Neuronal stem cell (in vitro differentiated cells): ENCODE measurements at regions not wholly inside any gene's neighbourhood (a gene's known extent, or its start where the extent isn't known, plus 50 kb on each side); places are given as distances from the start of the nearest gene placed in this dataset.

ENCODE experiments used
- DNase-seq: peaks from one replicate; pipeline ENCODE4 v3.0.0-alpha.2; 2013; ENCODE audit warnings: low spot score
- H2AFZ ChIP-seq: one replicate; pipeline ENCODE4 v1.6.1; 2013; ENCODE audit warnings: mild to moderate bottlenecking, low read length, inconsistent platforms
- H2AK5ac ChIP-seq: 2 replicates; pipeline ENCODE4 v1.6.1; 2013; ENCODE audit warnings: low read depth, mild to moderate bottlenecking, inconsistent platforms, low read length, moderate library complexity, mixed read lengths
- H2BK120ac ChIP-seq: 2 replicates; pipeline ENCODE4 v1.6.1; 2013; ENCODE audit warnings: low read depth, mild to moderate bottlenecking, inconsistent platforms, low read length, moderate library complexity, mixed read lengths
- H2BK12ac ChIP-seq: one replicate; pipeline ENCODE4 v1.6.1; 2013; ENCODE audit warnings: low read length, inconsistent platforms
- H2BK15ac ChIP-seq: 2 replicates; pipeline ENCODE4 v1.6.1; 2013; ENCODE audit warnings: mild to moderate bottlenecking, low read length, inconsistent platforms, mixed read lengths
- H2BK5ac ChIP-seq: one replicate; pipeline ENCODE4 v1.6.1; 2013; ENCODE audit warnings: inconsistent platforms, mild to moderate bottlenecking, low read length, moderate library complexity
- H3K14ac ChIP-seq: one replicate; pipeline ENCODE4 v1.6.1; 2013; ENCODE audit warnings: low read length, inconsistent platforms
- H3K18ac ChIP-seq: 2 replicates; pipeline ENCODE4 v1.6.1; 2013; ENCODE audit warnings: low read length, inconsistent platforms
- H3K23ac ChIP-seq: 2 replicates; pipeline ENCODE4 v1.6.1; 2013; ENCODE audit warnings: low read depth, mild to moderate bottlenecking, mixed read lengths, low read length, inconsistent platforms; ENCODE audit not compliant: poor library complexity
- H3K27ac ChIP-seq: replicated peaks from 3 replicates; pipeline ENCODE4 v1.5.1; 2013; ENCODE audit warnings: low read length, inconsistent platforms
- H3K27me3 ChIP-seq, 3 experiments: 2 replicates each; pipeline ENCODE4 v1.6.1; 2013; ENCODE audit warnings: low read length in 3 of 3, mild to moderate bottlenecking in 2 of 3, inconsistent platforms in 1 of 3, low read depth in 1 of 3, mixed read lengths in 1 of 3, moderate library complexity in 1 of 3; ENCODE audit not compliant: control insufficient read depth in 3 of 3, insufficient read depth in 3 of 3
- H3K36me3 ChIP-seq, 2 donors: replicated peaks in 1 of 2; 2 replicates each; pipeline ENCODE4 v1.6.1; 2013; ENCODE audit warnings: low read length in 2 of 2; ENCODE audit not compliant: control insufficient read depth in 2 of 2, insufficient read depth in 2 of 2
- H3K4ac ChIP-seq: 2 replicates; pipeline ENCODE4 v1.6.1; 2013; ENCODE audit warnings: inconsistent platforms, mild to moderate bottlenecking, low read length, moderate library complexity
- H3K4me1 ChIP-seq, 2 donors: 1 replicate in 1 of 2; 2 replicates in 1 of 2; pipeline ENCODE4 v1.6.1; 2013; ENCODE audit warnings: low read length in 2 of 2, low read depth in 1 of 2; ENCODE audit not compliant: control insufficient read depth in 2 of 2, insufficient read depth in 1 of 2
- H3K4me2 ChIP-seq: one replicate; pipeline ENCODE4 v1.6.1; 2013; ENCODE audit warnings: mild to moderate bottlenecking, low read length, inconsistent platforms; ENCODE audit not compliant: insufficient read depth, poor library complexity, severe bottlenecking
- H3K4me3 ChIP-seq, 2 donors: 2 replicates each; pipeline ENCODE4 v1.5.1; 2013; ENCODE audit warnings: low read length in 2 of 2, mild to moderate bottlenecking in 2 of 2, inconsistent platforms in 1 of 2, moderate library complexity in 1 of 2
- H3K79me1 ChIP-seq: one replicate; pipeline ENCODE4 v1.6.1; 2013; ENCODE audit warnings: low read depth, mild to moderate bottlenecking, inconsistent platforms, low read length, moderate library complexity
- H3K9ac ChIP-seq: one replicate; pipeline ENCODE4 v1.6.1; 2013; ENCODE audit warnings: mild to moderate bottlenecking, low read depth, low read length, inconsistent platforms; ENCODE audit not compliant: poor library complexity
- H3K9me3 ChIP-seq, 2 donors: replicated peaks in 1 of 2; 2 replicates each; pipeline versions ENCODE3 to v1.6.1; 2013; ENCODE audit warnings: low read length in 2 of 2, mild to moderate bottlenecking in 2 of 2, inconsistent platforms in 1 of 2, low read depth in 1 of 2, mixed read lengths in 1 of 2, moderate library complexity in 1 of 2; ENCODE audit not compliant: control insufficient read depth in 2 of 2, insufficient read depth in 1 of 2
- H4K8ac ChIP-seq: one replicate; pipeline ENCODE4 v1.6.1; 2013; ENCODE audit warnings: low read depth, mild to moderate bottlenecking, inconsistent platforms, low read length, moderate library complexity
- H4K91ac ChIP-seq: one replicate; pipeline ENCODE4 v1.6.1; 2013; ENCODE audit warnings: low read length, low read depth, mild to moderate bottlenecking, inconsistent platforms; ENCODE audit not compliant: poor library complexity
- WGBS, 2 donors: extraction: QIAGEN DNeasy Blood & Tissue Kit; methylation state at CpG; one replicate each; pipeline ENCODE4 v1.1.7; 2013; ENCODE audit warnings: missing lambda C conversion rate in 2 of 2, mixed read lengths in 1 of 2; ENCODE audit not compliant: insufficient read length in 2 of 2, insufficient replicate concordance in 1 of 2; ENCODE audit errors: extremely low coverage in 2 of 2; 5-methylcytosine and 5-hydroxymethylcytosine counted together

- H3K4me3 ChIP-seq: no peak overlapping the region
- no peak overlapping the region for H2AK5ac ChIP-seq
- no peak overlapping the region for H3K14ac ChIP-seq
- WGBS, 2 donors: no CpG with 5 or more reads among the region's 1 CpG
- no peak overlapping the region for H2AFZ ChIP-seq
- H2BK5ac ChIP-seq: no peak overlapping the region
- no peaks in the 10 kb centered on the region for H3K36me3 ChIP-seq
- H2BK15ac ChIP-seq: no peak overlapping the region
- H3K4me1 ChIP-seq: peaks cover 0 to 6% of the 10 kb centered on the region in 2 donors
- no peak overlapping the region for H3K27ac ChIP-seq
- H3K4me2 ChIP-seq: no peak overlapping the region
- no peak overlapping the region for H2BK12ac ChIP-seq
- H3K4ac ChIP-seq: no peak overlapping the region
- peaks cover 3% of the 10 kb centered on the region for H3K79me1 ChIP-seq
- no peaks in the 10 kb centered on the region for H3K27me3 ChIP-seq
- H3K9me3 ChIP-seq: no peaks in the 10 kb centered on the region
- no peak overlapping the region for H3K9ac ChIP-seq
- no peak overlapping the region for H3K23ac ChIP-seq
- H4K8ac ChIP-seq: no peak overlapping the region
- no peak overlapping the region for H3K18ac ChIP-seq
- no peak for DNase-seq
- no peak overlapping the region for H4K91ac ChIP-seq
- no peak overlapping the region for H2BK120ac ChIP-seq
Observed at GRCh38 chr1:223466151-223466550, 72.9 kb downstream of the CCDC185 start.

GRCh38 chr1:223471566-223471965 lies 78.4 kb downstream of the CCDC185 start:
- Histone ChIP-seq H3K9me3 (no peaks in the 10 kb centered on the region), H2BK12ac (no peak overlapping the region), H2BK15ac (no peak overlapping the region), H2AK5ac (no peak overlapping the region), H3K27me3 (peaks cover 0 to 3% (median 0%) of the 10 kb centered on the region in 3 experiments), H3K4me2 (no peak overlapping the region), H3K18ac (no peak overlapping the region), H3K4ac (no peak overlapping the region), H4K91ac (no peak overlapping the region), H3K27ac (no peak overlapping the region), H3K23ac (no peak overlapping the region), H2BK120ac (no peak overlapping the region), H3K4me1 (no peaks in the 10 kb centered on the region), H3K14ac (no peak overlapping the region), H4K8ac (no peak overlapping the region), H3K36me3 (no peaks in the 10 kb centered on the region), H2AFZ (no peak overlapping the region), H3K9ac (no peak overlapping the region), H2BK5ac (no peak overlapping the region), H3K4me3 (no peak overlapping the region), H3K79me1 (peaks cover 3% of the 10 kb centered on the region)
- WGBS, 2 donors: no CpG with 5 or more reads among the region's 1 CpG
- DNase-seq: no peak

DNA sequence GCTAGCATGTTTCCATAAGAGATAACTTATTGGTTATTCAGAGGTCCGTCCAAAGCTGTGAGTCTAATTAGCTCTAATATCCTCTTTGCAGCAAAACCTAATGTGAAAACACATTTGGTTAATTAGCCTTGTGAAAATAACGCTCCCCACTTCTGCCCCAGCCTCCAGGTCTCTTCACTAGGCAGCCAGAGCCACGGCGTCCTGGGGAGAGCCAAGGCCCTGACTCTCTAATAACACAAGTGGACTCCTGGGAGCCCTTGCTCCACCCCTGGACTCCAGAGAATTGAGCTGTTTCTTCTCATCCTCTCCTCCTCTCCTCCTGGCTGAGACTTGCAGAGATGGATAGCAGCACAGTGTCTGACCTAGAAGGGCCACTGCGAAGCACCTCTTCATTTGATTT lies 78.8 kb downstream of the CCDC185 start:
- Histone ChIP-seq H2BK5ac (no peak overlapping the region), H2BK120ac (no peak overlapping the region), H3K27ac (no peak overlapping the region), H4K91ac (no peak overlapping the region), H3K9me3 (no peaks in the 10 kb centered on the region), H3K4ac (no peak overlapping the region), H2BK15ac (no peak overlapping the region), H3K18ac (no peak overlapping the region), H2BK12ac (no peak overlapping the region), H3K79me1 (peaks cover 1% of the 10 kb centered on the region), H3K9ac (no peak overlapping the region), H3K23ac (no peak overlapping the region), H2AK5ac (no peak overlapping the region), H3K36me3 (no peaks in the 10 kb centered on the region), H3K4me3 (no peak overlapping the region), H4K8ac (no peak overlapping the region), H2AFZ (no peak overlapping the region), H3K4me2 (no peak overlapping the region), H3K27me3 (peaks cover 0 to 3% (median 0%) of the 10 kb centered on the region in 3 experiments), H3K4me1 (no peaks in the 10 kb centered on the region), H3K14ac (no peak overlapping the region)
- no peak for DNase-seq
- no CpG with 5 or more reads among the region's 5 CpGs for WGBS, 2 donors

DNA sequence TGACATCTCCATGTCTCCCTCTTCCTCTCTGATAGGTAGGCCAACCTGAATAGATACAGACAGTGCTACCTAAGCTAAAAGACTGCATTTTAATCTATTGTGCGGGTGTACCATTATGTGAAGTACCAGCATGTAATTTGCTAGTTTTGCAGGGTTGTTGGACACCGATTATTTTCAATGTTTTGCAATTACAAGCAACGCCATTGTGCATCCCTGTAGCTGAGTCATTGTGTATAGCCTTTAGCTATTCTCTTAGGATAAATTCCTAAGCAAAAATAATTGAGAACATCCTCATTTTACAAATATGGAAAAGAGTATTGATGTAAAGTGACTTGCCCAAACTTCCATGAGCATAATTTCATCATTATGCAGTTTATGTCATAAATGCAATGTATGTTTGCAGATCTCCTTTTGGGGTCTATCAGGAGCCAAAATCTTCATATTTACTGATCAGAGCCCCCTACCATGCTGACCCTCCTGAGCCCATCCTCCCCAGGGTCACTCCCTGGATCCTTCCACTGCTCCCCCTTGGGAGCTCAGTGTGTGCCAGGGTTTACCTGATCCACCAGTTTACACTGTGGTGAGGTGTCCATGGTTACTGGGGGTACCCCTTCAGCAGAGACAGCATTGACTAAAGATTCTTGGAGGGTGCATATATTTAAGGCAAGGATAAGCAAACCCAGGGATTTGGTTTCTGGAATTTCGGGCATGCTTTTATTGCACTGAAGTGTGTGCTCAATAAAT lies 80.6 kb downstream of the CCDC185 start:
- no CpG with 5 or more reads among the region's 4 CpGs for WGBS, 2 donors

More for the DNA sequence above, 80.6 kb downstream of the CCDC185 start:
- no peak overlapping the region for H2AK5ac ChIP-seq
- no peak overlapping the region for H2BK5ac ChIP-seq
- H3K27me3 ChIP-seq: peaks cover 0 to 3% (median 0%) of the 10 kb centered on the region in 3 experiments
- H3K18ac ChIP-seq: no peak overlapping the region
- no peak overlapping the region for H2BK15ac ChIP-seq
- no peak overlapping the region for H3K9ac ChIP-seq
- H3K27ac ChIP-seq: no peak overlapping the region
- H3K36me3 ChIP-seq: no peaks in the 10 kb centered on the region
- H2BK120ac ChIP-seq: no peak overlapping the region
- H3K9me3 ChIP-seq: no peaks in the 10 kb centered on the region
- no peak overlapping the region for H3K14ac ChIP-seq
- no peak overlapping the region for H4K91ac ChIP-seq
- H3K23ac ChIP-seq: no peak overlapping the region
- no peak overlapping the region for H3K4ac ChIP-seq
- H3K79me1 ChIP-seq: no peaks in the 10 kb centered on the region
- no peak overlapping the region for H3K4me2 ChIP-seq
- no peak overlapping the region for H4K8ac ChIP-seq
- H3K4me1 ChIP-seq: no peaks in the 10 kb centered on the region
- H2BK12ac ChIP-seq: no peak overlapping the region
- H3K4me3 ChIP-seq: no peak overlapping the region
- DNase-seq: no peak
- H2AFZ ChIP-seq: no peak overlapping the region
